ENCODE measurements at regions not wholly inside any gene's neighbourhood (a gene's known extent, or its start where the extent isn't known, plus 50 kb on each side); places are given as distances from the start of the nearest gene placed in this dataset.

- Histone ChIP-seq H3K4me3 (no peak overlapping the region), H3K27me3 (no peaks in the 10 kb centered on the region), H3K27ac (no peak overlapping the region), H3K36me3 (no peaks in the 10 kb centered on the region), H3K4me1 (no peaks in the 10 kb centered on the region), H3K9me3 (no peaks in the 10 kb centered on the region)
- intact Hi-C loops (cut with DNase I) = no loop called here
- no peak for DNase-seq
- ATAC-seq = no peak
- TF ChIP-seq CTCF (IDR thresholded peaks at IDR 0.05) = no peak
- no peak for FAIRE-seq
- 24 to 52% methylated on average over 1 of the region's 1 CpG for WGBS, 2 donors
These were observed 522.7 kb downstream of the NUF2 start for GRCh38 chr1:163844459-163844858.

- TF ChIP-seq CTCF (IDR thresholded peaks at IDR 0.05) = no peak
- no peak for ATAC-seq
- Histone ChIP-seq H3K36me3 (no peaks in the 10 kb centered on the region), H3K27me3 (no peaks in the 10 kb centered on the region), H3K4me3 (no peak overlapping the region), H3K9me3 (no peaks in the 10 kb centered on the region), H3K27ac (no peak overlapping the region), H3K4me1 (no peaks in the 10 kb centered on the region)
- intact Hi-C loops (cut with DNase I) = no loop called here
- no peak for FAIRE-seq
- no peak for DNase-seq
- 61 to 74% methylated on average over 3 of the region's 3 CpGs for WGBS, 2 donors
These were observed 523.5 kb downstream of the NUF2 start for GRCh38 chr1:163845279-163845678.

- FAIRE-seq = no peak
These were observed 542.0 kb downstream of the NUF2 start for GRCh38 chr1:163863731-163864130.

DNA sequence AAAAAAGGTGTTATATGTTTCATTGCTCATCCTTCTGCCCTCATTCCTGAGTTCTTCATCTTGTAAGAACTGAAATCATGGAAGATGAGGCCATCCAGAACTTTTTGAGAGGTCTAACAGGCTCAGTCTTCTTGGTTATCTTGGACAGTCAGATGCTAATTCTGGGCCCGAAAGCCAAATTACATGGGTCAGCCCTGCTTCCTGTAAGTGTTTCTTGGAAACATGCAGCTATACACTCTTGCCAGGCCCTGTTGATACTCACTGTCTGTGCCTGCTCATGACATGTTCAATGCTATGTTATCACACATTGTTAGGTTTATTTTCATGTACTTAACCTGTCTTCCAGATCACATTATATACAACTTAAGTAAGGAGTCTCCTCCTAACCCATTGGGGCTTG, 542.5 kb downstream of the NUF2 start:
- FAIRE-seq = no peak

More at GRCh38 chr1:163863731-163864130, 542.0 kb downstream of the NUF2 start:
- Histone ChIP-seq H3K4me3 (no peak overlapping the region), H3K4me1 (no peaks in the 10 kb centered on the region), H3K27ac (no peak overlapping the region), H3K36me3 (no peaks in the 10 kb centered on the region), H3K27me3 (no peaks in the 10 kb centered on the region), H3K9me3 (no peaks in the 10 kb centered on the region)
- TF ChIP-seq CTCF (IDR thresholded peaks at IDR 0.05) = no peak
- WGBS, 2 donors = 68 to 80% methylated on average over 6 of the region's 6 CpGs
- ATAC-seq (no peak), DNase-seq (no peak)
- intact Hi-C loops (cut with DNase I) = no loop called here

GRCh38 chr1:163866564-163866963, 544.8 kb downstream of the NUF2 start:
- no peak for ATAC-seq
- TF ChIP-seq CTCF (IDR thresholded peaks at IDR 0.05) = no peak
- FAIRE-seq = peak; percentile 83
- Histone ChIP-seq H3K36me3 (no peaks in the 10 kb centered on the region), H3K27ac (no peak overlapping the region), H3K4me3 (no peak overlapping the region), H3K27me3 (no peaks in the 10 kb centered on the region), H3K4me1 (no peaks in the 10 kb centered on the region), H3K9me3 (no peaks in the 10 kb centered on the region)
- 68 to 82% methylated on average over 2 of the region's 2 CpGs for WGBS, 2 donors
- intact Hi-C loops (cut with DNase I) = no loop called here
- no peak for DNase-seq

More for the DNA sequence above, 542.5 kb downstream of the NUF2 start:
- no peak for DNase-seq
- no peaks in the 10 kb centered on the region for H3K9me3 ChIP-seq
- WGBS, 2 donors = 76 to 92% methylated on average over 1 of the region's 1 CpG
- no peaks in the 10 kb centered on the region for H3K4me1 ChIP-seq
- H3K36me3 ChIP-seq = no peaks in the 10 kb centered on the region
- H3K4me3 ChIP-seq = no peak overlapping the region
- TF ChIP-seq CTCF (IDR thresholded peaks at IDR 0.05) = no peak
- ATAC-seq = no peak
- no peak overlapping the region for H3K27ac ChIP-seq
- H3K27me3 ChIP-seq = no peaks in the 10 kb centered on the region
- intact Hi-C loops (cut with DNase I) = no loop called here
